ENCODE measurements at regions not wholly inside any gene's neighbourhood (a gene's known extent, or its start where the extent isn't known, plus 50 kb on each side); places are given as distances from the start of the nearest gene placed in this dataset.
"Not testable (repeated sequence)": the region's sequence is repeated elsewhere in the genome, so short reads cannot be mapped to it uniquely, and the experiment has no call there.

- H3K27me3 ChIP-seq (ENCODE audit: control insufficient read depth in 1 of 2, insufficient read depth in 2 of 2, low read length in 2 of 2): no peaks in the 10 kb centered on the region
- H3K9ac ChIP-seq (ENCODE audit: low read length): no peak overlapping the region
- H3K4me3 ChIP-seq (ENCODE audit: low read depth in 1 of 2, low read length in 2 of 2): no peak overlapping the region
- H3K27ac ChIP-seq (ENCODE audit: low read depth, low read length): no peak overlapping the region
- no peaks in the 10 kb centered on the region for H3K36me3 ChIP-seq (ENCODE audit: insufficient read depth, low read length)
- no peaks in the 10 kb centered on the region for H3K4me1 ChIP-seq (ENCODE audit: insufficient read depth, low read length)
- no peaks in the 10 kb centered on the region for H3K9me3 ChIP-seq (ENCODE audit: low read length)
Observed at GRCh38 chr13:74560325-74560724, 426.1 kb upstream of the KLF12 start.

- H3K27ac ChIP-seq (ENCODE audit: low read depth, low read length): no peak overlapping the region
- no peaks in the 10 kb centered on the region for H3K9me3 ChIP-seq (ENCODE audit: low read length)
- H3K9ac ChIP-seq (ENCODE audit: low read length): no peak overlapping the region
- no peak overlapping the region for H3K4me3 ChIP-seq (ENCODE audit: low read depth in 1 of 2, low read length in 2 of 2)
- H3K4me1 ChIP-seq (ENCODE audit: insufficient read depth, low read length): no peaks in the 10 kb centered on the region
- no peaks in the 10 kb centered on the region for H3K36me3 ChIP-seq (ENCODE audit: insufficient read depth, low read length)
- H3K27me3 ChIP-seq (ENCODE audit: control insufficient read depth in 1 of 2, insufficient read depth in 2 of 2, low read length in 2 of 2): no peaks in the 10 kb centered on the region
Observed at GRCh38 chr13:74557870-74558269, 423.7 kb upstream of the KLF12 start.

GRCh38 chr13:74555651-74556420 is 421.6 kb upstream of the KLF12 start:
- Histone ChIP-seq H3K27me3 (ENCODE audit: control insufficient read depth in 1 of 2, insufficient read depth in 2 of 2, low read length in 2 of 2) (no peaks in the 10 kb centered on the region), H3K27ac (ENCODE audit: low read depth, low read length) (no peak overlapping the region), H3K36me3 (ENCODE audit: insufficient read depth, low read length) (no peaks in the 10 kb centered on the region), H3K4me1 (ENCODE audit: insufficient read depth, low read length) (no peaks in the 10 kb centered on the region), H3K4me3 (ENCODE audit: low read depth in 1 of 2, low read length in 2 of 2) (no peak overlapping the region), H3K9ac (ENCODE audit: low read length) (no peak overlapping the region), H3K9me3 (ENCODE audit: low read length) (no peaks in the 10 kb centered on the region)

- no peaks in the 10 kb centered on the region for H3K36me3 ChIP-seq (ENCODE audit: insufficient read depth, low read length)
- H3K9me3 ChIP-seq (ENCODE audit: low read length): no peaks in the 10 kb centered on the region
- H3K4me3 ChIP-seq (ENCODE audit: low read depth in 1 of 2, low read length in 2 of 2): no peak overlapping the region
- no peaks in the 10 kb centered on the region for H3K27me3 ChIP-seq (ENCODE audit: control insufficient read depth in 1 of 2, insufficient read depth in 2 of 2, low read length in 2 of 2)
- H3K9ac ChIP-seq (ENCODE audit: low read length): no peak overlapping the region
- no peak overlapping the region for H3K27ac ChIP-seq (ENCODE audit: low read depth, low read length)
- no peaks in the 10 kb centered on the region for H3K4me1 ChIP-seq (ENCODE audit: insufficient read depth, low read length)
Observed at GRCh38 chr13:74555276-74555625, 421.0 kb upstream of the KLF12 start.

- no peaks in the 10 kb centered on the region for H3K9me3 ChIP-seq (ENCODE audit: low read length)
- H3K4me1 ChIP-seq (ENCODE audit: insufficient read depth, low read length): no peaks in the 10 kb centered on the region
- no peaks in the 10 kb centered on the region for H3K27me3 ChIP-seq (ENCODE audit: control insufficient read depth in 1 of 2, insufficient read depth in 2 of 2, low read length in 2 of 2)
- no peak overlapping the region for H3K27ac ChIP-seq (ENCODE audit: low read depth, low read length)
- H3K4me3 ChIP-seq (ENCODE audit: low read depth in 1 of 2, low read length in 2 of 2): no peak overlapping the region
- H3K9ac ChIP-seq (ENCODE audit: low read length): no peak overlapping the region
- no peaks in the 10 kb centered on the region for H3K36me3 ChIP-seq (ENCODE audit: insufficient read depth, low read length)
Observed at GRCh38 chr13:74554569-74555275, 420.5 kb upstream of the KLF12 start.

- Histone ChIP-seq H3K4me1 (ENCODE audit: insufficient read depth, low read length) (no peaks in the 10 kb centered on the region), H3K4me3 (ENCODE audit: low read depth in 1 of 2, low read length in 2 of 2) (no peak overlapping the region), H3K27ac (ENCODE audit: low read depth, low read length) (no peak overlapping the region), H3K9me3 (ENCODE audit: low read length) (no peaks in the 10 kb centered on the region), H3K9ac (ENCODE audit: low read length) (no peak overlapping the region), H3K27me3 (ENCODE audit: control insufficient read depth in 1 of 2, insufficient read depth in 2 of 2, low read length in 2 of 2) (no peaks in the 10 kb centered on the region), H3K36me3 (ENCODE audit: insufficient read depth, low read length) (no peaks in the 10 kb centered on the region)
Observed at GRCh38 chr13:74550039-74550438, 415.8 kb upstream of the KLF12 start.

- H3K9ac ChIP-seq (ENCODE audit: low read length); H3K36me3 ChIP-seq (ENCODE audit: insufficient read depth, low read length); H3K4me3 ChIP-seq (ENCODE audit: low read depth in 1 of 2, low read length in 2 of 2); H3K27me3 ChIP-seq (ENCODE audit: control insufficient read depth in 1 of 2, insufficient read depth in 2 of 2, low read length in 2 of 2); H3K4me1 ChIP-seq (ENCODE audit: insufficient read depth, low read length); H3K9me3 ChIP-seq (ENCODE audit: low read length); H3K27ac ChIP-seq (ENCODE audit: low read depth, low read length): not testable (repeated sequence)
Observed at GRCh38 chr13:74536649-74537048, 402.4 kb upstream of the KLF12 start.

GRCh38 chr13:74533226-74533625 is 399.0 kb upstream of the KLF12 start:
- H3K27ac ChIP-seq (ENCODE audit: low read depth, low read length): no peak overlapping the region
- no peaks in the 10 kb centered on the region for H3K4me1 ChIP-seq (ENCODE audit: insufficient read depth, low read length)
- no peaks in the 10 kb centered on the region for H3K27me3 ChIP-seq (ENCODE audit: control insufficient read depth in 1 of 2, insufficient read depth in 2 of 2, low read length in 2 of 2)
- H3K9me3 ChIP-seq (ENCODE audit: low read length): no peaks in the 10 kb centered on the region
- no peak overlapping the region for H3K9ac ChIP-seq (ENCODE audit: low read length)
- no peak overlapping the region for H3K4me3 ChIP-seq (ENCODE audit: low read depth in 1 of 2, low read length in 2 of 2)
- no peaks in the 10 kb centered on the region for H3K36me3 ChIP-seq (ENCODE audit: insufficient read depth, low read length)

GRCh38 chr13:74530011-74530410 is 395.8 kb upstream of the KLF12 start:
- H3K27me3 ChIP-seq (ENCODE audit: control insufficient read depth in 1 of 2, insufficient read depth in 2 of 2, low read length in 2 of 2): no peaks in the 10 kb centered on the region
- H3K27ac ChIP-seq (ENCODE audit: low read depth, low read length): no peak overlapping the region
- no peaks in the 10 kb centered on the region for H3K4me1 ChIP-seq (ENCODE audit: insufficient read depth, low read length)
- H3K9ac ChIP-seq (ENCODE audit: low read length): no peak overlapping the region
- no peak overlapping the region for H3K4me3 ChIP-seq (ENCODE audit: low read depth in 1 of 2, low read length in 2 of 2)
- no peaks in the 10 kb centered on the region for H3K9me3 ChIP-seq (ENCODE audit: low read length)
- no peaks in the 10 kb centered on the region for H3K36me3 ChIP-seq (ENCODE audit: insufficient read depth, low read length)

GRCh38 chr13:74528734-74529513 is 394.7 kb upstream of the KLF12 start:
- H3K9ac ChIP-seq (ENCODE audit: low read length): no peak overlapping the region
- H3K36me3 ChIP-seq (ENCODE audit: insufficient read depth, low read length): no peaks in the 10 kb centered on the region
- H3K27me3 ChIP-seq (ENCODE audit: control insufficient read depth in 1 of 2, insufficient read depth in 2 of 2, low read length in 2 of 2): no peaks in the 10 kb centered on the region

GRCh38 chr13:74523057-74523456 is 388.9 kb upstream of the KLF12 start:
- Histone ChIP-seq H3K4me1 (ENCODE audit: insufficient read depth, low read length) (no peaks in the 10 kb centered on the region), H3K27ac (ENCODE audit: low read depth, low read length) (no peak overlapping the region), H3K27me3 (ENCODE audit: control insufficient read depth in 1 of 2, insufficient read depth in 2 of 2, low read length in 2 of 2) (no peaks in the 10 kb centered on the region), H3K9ac (ENCODE audit: low read length) (no peak overlapping the region), H3K9me3 (ENCODE audit: low read length) (no peaks in the 10 kb centered on the region), H3K4me3 (ENCODE audit: low read depth in 1 of 2, low read length in 2 of 2) (no peak overlapping the region), H3K36me3 (ENCODE audit: insufficient read depth, low read length) (no peaks in the 10 kb centered on the region)

More at GRCh38 chr13:74528734-74529513, 394.7 kb upstream of the KLF12 start:
- H3K27ac ChIP-seq (ENCODE audit: low read depth, low read length): no peak overlapping the region
- H3K4me1 ChIP-seq (ENCODE audit: insufficient read depth, low read length): no peaks in the 10 kb centered on the region
- H3K4me3 ChIP-seq (ENCODE audit: low read depth in 1 of 2, low read length in 2 of 2): no peak overlapping the region
- no peaks in the 10 kb centered on the region for H3K9me3 ChIP-seq (ENCODE audit: low read length)
